Breast epithelium (tissue), 4 donors: ENCODE measurements at regions not wholly inside any gene's neighbourhood (a gene's known extent, or its start where the extent isn't known, plus 50 kb on each side); places are given as distances from the start of the nearest gene placed in this dataset.

Experiments
- DNase-seq, 2 donors: peaks; one replicate each; pipeline ENCODE4 v3.0.0-alpha.2; 2019; ENCODE audit warnings: low spot score in 2 of 2
- H3K27ac ChIP-seq, 2 donors: fragments of 200-600 bp; sonication (generic) in 1 of 2; one replicate each; pipeline ENCODE4 v1.5.1; 2016 to 2019; ENCODE audit warnings: mild to moderate bottlenecking in 1 of 2
- H3K27me3 ChIP-seq, 2 donors: fragments of 200-600 bp; sonication (generic) in 1 of 2; one replicate each; pipeline versions ENCODE4 v1.5.1 to v1.6.0; 2017 to 2019; ENCODE audit warnings: control low read depth in 1 of 2, mild to moderate bottlenecking in 1 of 2
- H3K36me3 ChIP-seq: fragments of 200-600 bp; one replicate; pipeline ENCODE4 v1.5.1; 2019
- H3K4me1 ChIP-seq, 2 donors: fragments of 200-600 bp; sonication (generic); one replicate each; pipeline ENCODE4 v1.5.1; 2016 to 2019; ENCODE audit warnings: control low read depth in 1 of 2
- H3K4me3 ChIP-seq, 3 donors: fragments of 200-600 bp; sonication (generic); 1 replicate in 2 of 3; 2 replicates in 1 of 3; pipeline ENCODE4 v1.5.1; 2016 to 2019; ENCODE audit warnings: mild to moderate bottlenecking in 3 of 3, moderate library complexity in 2 of 3
- H3K9me3 ChIP-seq, 2 donors: fragments of 200-600 bp; sonication (generic) in 1 of 2; one replicate each; pipeline ENCODE4 v1.5.1; 2016 to 2019; ENCODE audit warnings: control low read depth in 1 of 2
- CTCF ChIP-seq, 3 donors: fragments of 450-650 bp; IDR thresholded peaks; one replicate each; pipeline ENCODE4 v1.5.1; 2016 to 2017; ENCODE audit warnings: antibody characterized with exemption in 3 of 3, mild to moderate bottlenecking in 3 of 3, moderate library complexity in 3 of 3
- POLR2A ChIP-seq: fragments of 450-650 bp; IDR thresholded peaks from one replicate; pipeline ENCODE4 v1.6.1; 2016; ENCODE audit warnings: antibody characterized with exemption, mild to moderate bottlenecking, moderate library complexity
- POLR2AphosphoS5 ChIP-seq, 3 donors: sonication (generic); formaldehyde crosslinking; IDR thresholded peaks; one replicate each; pipeline ENCODE4 v1.6.1; 2017; ENCODE audit warnings: antibody characterized with exemption in 3 of 3
- intact Hi-C: fragments of 100-400 bp; cut with DNase I; formaldehyde crosslinking; loops from one replicate; pipeline ENCODE4 v1.15.1; 2023; ENCODE audit warnings: low total_unique reads

- intact Hi-C loops = no loop called here
- no peak for DNase-seq
These were observed 58.7 kb upstream of the LRRN2 start for GRCh38 chr1:204744107-204744779.

GRCh38 chr1:204746838-204747442 lies 61.4 kb upstream of the LRRN2 start:
- H3K4me3 ChIP-seq = no peak overlapping the region
- no peak overlapping the region for H3K27ac ChIP-seq
- H3K9me3 ChIP-seq = no peaks in the 10 kb centered on the region
- H3K36me3 ChIP-seq = no peaks in the 10 kb centered on the region
- no peaks in the 10 kb centered on the region for H3K27me3 ChIP-seq
- peak in 2 of 3 donors; percentile 54 for TF ChIP-seq CTCF (IDR thresholded peaks at IDR 0.05)
- no peak for TF ChIP-seq POLR2AphosphoS5 (IDR thresholded peaks at IDR 0.05)
- TF ChIP-seq POLR2A = no peak
- intact Hi-C loops = no loop called here
- H3K4me1 ChIP-seq = no peaks in the 10 kb centered on the region
- DNase-seq = no peak

More at GRCh38 chr1:204744107-204744779, 58.7 kb upstream of the LRRN2 start:
- no peak for TF ChIP-seq CTCF (IDR thresholded peaks at IDR 0.05)
- no peak for TF ChIP-seq POLR2A
- TF ChIP-seq POLR2AphosphoS5 (IDR thresholded peaks at IDR 0.05) = no peak
- no peaks in the 10 kb centered on the region for H3K4me1 ChIP-seq
- H3K36me3 ChIP-seq = no peaks in the 10 kb centered on the region
- H3K27ac ChIP-seq = no peak overlapping the region
- no peaks in the 10 kb centered on the region for H3K9me3 ChIP-seq
- H3K4me3 ChIP-seq = no peak overlapping the region
- no peaks in the 10 kb centered on the region for H3K27me3 ChIP-seq

- intact Hi-C loops = loop anchor here (5.0 kb wide), 1 partner anchor 1204 kb away; no protein-coding TSS in a partner anchor
- TF ChIP-seq POLR2AphosphoS5 (IDR thresholded peaks at IDR 0.05) (no peak), CTCF (IDR thresholded peaks at IDR 0.05) (no peak), POLR2A (no peak)
These were observed 65.9 kb upstream of the LRRN2 start for GRCh38 chr1:204751480-204751879.

GRCh38 chr1:204751883-204752687 lies 66.5 kb upstream of the LRRN2 start:
- Histone ChIP-seq H3K4me3 (peak overlapping the region in 2 of 3 donors; percentile 26 to 53), H3K36me3 (no peaks in the 10 kb centered on the region), H3K27me3 (no peaks in the 10 kb centered on the region), H3K27ac (no peak overlapping the region), H3K4me1 (no peaks in the 10 kb centered on the region), H3K9me3 (no peaks in the 10 kb centered on the region)
- peak in 1 of 2 donors; percentile 57 for DNase-seq
- intact Hi-C loops = loop anchor here (5.0 kb wide), 1 partner anchor 1205 kb away; no protein-coding TSS in a partner anchor
- TF ChIP-seq CTCF (IDR thresholded peaks at IDR 0.05) (peak in 1 of 3 donors; percentile 7), POLR2AphosphoS5 (IDR thresholded peaks at IDR 0.05) (no peak)

More at GRCh38 chr1:204751480-204751879, 65.9 kb upstream of the LRRN2 start:
- Histone ChIP-seq H3K27me3 (no peaks in the 10 kb centered on the region), H3K4me1 (no peaks in the 10 kb centered on the region), H3K36me3 (no peaks in the 10 kb centered on the region), H3K9me3 (no peaks in the 10 kb centered on the region), H3K27ac (no peak overlapping the region), H3K4me3 (peak overlapping the region in 1 of 3 donors; percentile 53)
- DNase-seq = no peak
